ENCODE measurements at regions not wholly inside any gene's neighbourhood (a gene's known extent, or its start where the extent isn't known, plus 50 kb on each side); places are given as distances from the start of the nearest gene placed in this dataset.

DNA sequence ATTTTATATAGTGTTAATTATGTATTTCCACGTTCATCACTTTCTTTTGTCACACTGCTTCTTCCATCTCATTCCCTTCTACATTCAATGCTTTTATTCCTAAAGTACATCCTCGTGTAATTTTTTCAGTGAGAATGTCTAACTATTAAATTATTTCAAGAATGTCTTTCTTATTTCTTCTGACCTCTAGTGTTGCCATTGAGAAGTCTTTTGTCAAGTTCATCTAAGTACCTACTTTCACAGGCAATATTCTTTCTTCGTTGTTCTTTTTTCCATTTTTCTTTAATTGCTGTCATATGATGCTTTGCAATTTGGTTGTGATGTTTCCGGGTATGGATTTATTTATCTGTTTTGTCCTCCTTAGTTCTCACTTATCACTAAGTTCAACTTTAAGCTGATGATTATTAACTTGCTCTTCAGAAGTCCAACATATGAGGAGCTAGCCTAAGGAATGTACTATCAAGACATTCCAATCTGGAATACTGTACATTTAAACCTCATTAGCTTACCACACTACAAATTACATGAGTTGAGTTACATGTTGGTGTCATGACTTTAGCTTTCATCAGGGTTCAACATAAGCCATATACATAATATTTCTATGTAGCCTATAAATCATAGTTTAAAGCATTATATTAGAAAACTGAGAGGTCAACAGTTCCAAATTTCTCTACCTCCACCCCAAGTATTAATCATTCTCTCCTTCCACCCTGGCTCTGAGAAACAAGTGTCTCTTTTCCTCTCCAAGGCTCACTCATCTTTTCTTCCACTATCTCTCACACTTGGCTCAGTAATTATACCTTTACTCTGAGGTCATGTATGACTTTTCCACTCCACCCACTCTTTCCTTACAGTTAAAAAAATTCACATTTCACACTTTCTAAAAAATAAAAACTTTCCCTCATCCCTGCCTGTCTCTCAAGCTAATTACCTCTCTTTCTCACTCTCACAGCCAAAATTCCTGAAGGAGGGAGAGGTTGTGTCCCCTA lies 81.5 kb downstream of the COX18 start:
- TF ChIP-seq POLR2A (IDR thresholded peaks at IDR 0.05): no peak
- TF ChIP-seq, protein P1, sequence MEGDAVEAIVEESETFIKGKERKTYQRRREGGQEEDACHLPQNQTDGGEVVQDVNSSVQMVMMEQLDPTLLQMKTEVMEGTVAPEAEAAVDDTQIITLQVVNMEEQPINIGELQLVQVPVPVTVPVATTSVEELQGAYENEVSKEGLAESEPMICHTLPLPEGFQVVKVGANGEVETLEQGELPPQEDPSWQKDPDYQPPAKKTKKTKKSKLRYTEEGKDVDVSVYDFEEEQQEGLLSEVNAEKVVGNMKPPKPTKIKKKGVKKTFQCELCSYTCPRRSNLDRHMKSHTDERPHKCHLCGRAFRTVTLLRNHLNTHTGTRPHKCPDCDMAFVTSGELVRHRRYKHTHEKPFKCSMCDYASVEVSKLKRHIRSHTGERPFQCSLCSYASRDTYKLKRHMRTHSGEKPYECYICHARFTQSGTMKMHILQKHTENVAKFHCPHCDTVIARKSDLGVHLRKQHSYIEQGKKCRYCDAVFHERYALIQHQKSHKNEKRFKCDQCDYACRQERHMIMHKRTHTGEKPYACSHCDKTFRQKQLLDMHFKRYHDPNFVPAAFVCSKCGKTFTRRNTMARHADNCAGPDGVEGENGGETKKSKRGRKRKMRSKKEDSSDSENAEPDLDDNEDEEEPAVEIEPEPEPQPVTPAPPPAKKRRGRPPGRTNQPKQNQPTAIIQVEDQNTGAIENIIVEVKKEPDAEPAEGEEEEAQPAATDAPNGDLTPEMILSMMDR (IDR thresholded peaks at IDR 0.05): no peak
- TF ChIP-seq EP300 (IDR thresholded peaks at IDR 0.05): no peak
- no peak for TF ChIP-seq POLR2AphosphoS5 (IDR thresholded peaks at IDR 0.05)

Measured in upper lobe of left lung (tissue), 4 donors.